GM21526 (cell line): ENCODE measurements at regions not wholly inside any gene's neighbourhood (a gene's known extent, or its start where the extent isn't known, plus 50 kb on each side); places are given as distances from the start of the nearest gene placed in this dataset.

Source experiments
- ATAC-seq: cut with Tn5 transposase; IDR thresholded peaks from one replicate; pipeline ENCODE4 v1.9.1; 2021; ENCODE audit warnings: moderate library complexity; ENCODE audit not compliant: unreplicated experiment, low FRiP score

- ATAC-seq: no peak
These were observed 84.3 kb upstream of the PRDM11 start for GRCh38 chr11:45062115-45062514.

- ATAC-seq: no peak
These were observed 83.3 kb upstream of the PRDM11 start for GRCh38 chr11:45062974-45063635.

GRCh38 chr11:45063669-45064068, 82.8 kb upstream of the PRDM11 start:
- ATAC-seq: no peak

GRCh38 chr11:45067966-45068365, 78.5 kb upstream of the PRDM11 start:
- ATAC-seq: no peak

- ATAC-seq: no peak
These were observed 75.2 kb upstream of the PRDM11 start for GRCh38 chr11:45071232-45071631.

- no peak for ATAC-seq
These were observed 72.7 kb upstream of the PRDM11 start for GRCh38 chr11:45073685-45074141.

GRCh38 chr11:45075519-45075918, 70.9 kb upstream of the PRDM11 start:
- ATAC-seq: no peak

GRCh38 chr11:45075952-45076351, 70.5 kb upstream of the PRDM11 start:
- no peak for ATAC-seq

GRCh38 chr11:45076761-45077160, 69.7 kb upstream of the PRDM11 start:
- no peak for ATAC-seq

GRCh38 chr11:45078236-45079074, 68.0 kb upstream of the PRDM11 start:
- ATAC-seq: no peak

- no peak for ATAC-seq
These were observed 67.4 kb upstream of the PRDM11 start for GRCh38 chr11:45079075-45079444.

GRCh38 chr11:45079567-45079942, 66.9 kb upstream of the PRDM11 start:
- no peak for ATAC-seq

GRCh38 chr11:45079943-45080719, 66.3 kb upstream of the PRDM11 start:
- ATAC-seq: no peak

GRCh38 chr11:45082744-45083543, 63.5 kb upstream of the PRDM11 start:
- no peak for ATAC-seq

GRCh38 chr11:45083544-45084087, 62.8 kb upstream of the PRDM11 start:
- ATAC-seq: no peak

- ATAC-seq: no peak
These were observed 60.6 kb upstream of the PRDM11 start for GRCh38 chr11:45085646-45086501.

- no peak for ATAC-seq
These were observed 59.9 kb upstream of the PRDM11 start for GRCh38 chr11:45086526-45086925.

- no peak for ATAC-seq
These were observed 59.1 kb upstream of the PRDM11 start for GRCh38 chr11:45087086-45087899.

GRCh38 chr11:45087900-45088160, 58.6 kb upstream of the PRDM11 start:
- ATAC-seq: no peak
